ENCODE measurements at regions not wholly inside any gene's neighbourhood (a gene's known extent, or its start where the extent isn't known, plus 50 kb on each side); places are given as distances from the start of the nearest gene placed in this dataset.

DNA sequence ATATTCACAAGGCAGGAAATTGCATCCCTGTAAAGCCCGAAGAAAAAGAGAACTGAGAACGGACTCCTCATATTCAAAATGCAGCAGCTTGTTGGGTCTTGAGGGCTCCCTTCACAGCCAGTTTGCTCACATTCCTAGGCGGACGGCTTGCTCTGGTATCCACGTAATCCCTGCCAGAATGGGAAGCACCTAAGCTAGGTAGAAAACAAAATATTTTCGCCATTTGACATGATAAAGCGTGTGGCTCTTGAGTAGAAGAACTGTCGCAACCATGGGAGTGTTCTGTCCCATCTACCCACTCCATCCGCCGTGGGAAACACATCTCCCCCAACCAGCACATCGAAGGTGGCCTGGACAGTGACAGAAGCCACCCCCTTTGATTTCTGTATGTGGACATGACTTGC, 183.1 kb downstream of the GAS1 start:
- no peak overlapping the region for H3K4me3 ChIP-seq
- H3K9ac ChIP-seq (ENCODE audit: insufficient read depth in 1 of 2, low read depth in 2 of 2, low read length in 2 of 2) = no peak overlapping the region
- no TSS peak for BruUV-seq (replicated peaks)
- POLR2A ChIA-PET = no interaction called here
- H3K27me3 ChIP-seq (ENCODE audit: control insufficient read depth in 2 of 2, insufficient read depth in 2 of 2, low read length in 2 of 2) = peaks cover 0 to 8% of the 10 kb centered on the region in 2 experiments; a peak in 2 of 5 replicates
- in situ Hi-C loops (cut with MboI) (no loop called here), intact Hi-C loops (cut with micrococcal nuclease) (no loop called here)
- H3K79me2 ChIP-seq (ENCODE audit: control insufficient read depth, insufficient read depth, low read length) = no peaks in the 10 kb centered on the region
- no peak overlapping the region for H3K4me2 ChIP-seq (ENCODE audit: insufficient read depth, low read length)
- no peak for DNase-seq (ENCODE audit: extremely low read depth in 1 of 4, low spot score in 3 of 4)
- no peaks in the 10 kb centered on the region for H3K9me3 ChIP-seq (replicated peaks; ENCODE audit: control insufficient read depth, insufficient read depth, low read depth, low read length)
- H4K20me1 ChIP-seq (replicated peaks; ENCODE audit: control insufficient read depth, insufficient read depth, low read length) = no peaks in the 10 kb centered on the region
- ATAC-seq = no peak
- CTCF ChIA-PET (ENCODE audit: low intra/inter-chr PET ratio) = no interaction called here
- no peaks in the 10 kb centered on the region for H3K36me3 ChIP-seq (ENCODE audit: control insufficient read depth, insufficient read depth, low read length)
- FAIRE-seq = no peak
- H2AFZ ChIP-seq (ENCODE audit: low read depth, low read length) = no peak overlapping the region
- no peaks in the 10 kb centered on the region for H3K9me1 ChIP-seq (ENCODE audit: control insufficient read depth, insufficient read depth, low read length)
- WGBS (ENCODE audit: insufficient coverage, low coverage, missing lambda C conversion rate) = 0% methylated on average over 6 of the region's 11 CpGs
- no peaks in the 10 kb centered on the region for H3K4me1 ChIP-seq (replicated peaks in 1 of 2; ENCODE audit: control insufficient read depth in 2 of 2, insufficient read depth in 2 of 2, low read length in 2 of 2)
- H3K27ac ChIP-seq (ENCODE audit: extremely low read depth, low read depth, low read length) = no peak overlapping the region
- TF ChIP-seq NFIX (CRISPR knock-in tag; IDR thresholded peaks at IDR 0.05; ENCODE audit: low read depth) (no peak), NBN (IDR thresholded peaks at IDR 0.05; ENCODE audit: low read depth) (no peak), WHSC1 (IDR thresholded peaks at IDR 0.05; ENCODE audit: low read length) (no peak), NR4A1 (CRISPR knock-in tag; IDR thresholded peaks at IDR 0.05) (no peak), NR4A1 (tag; IDR thresholded peaks at IDR 0.05) (no peak), NCOR1 (IDR thresholded peaks at IDR 0.05) (no peak), EWSR1 (IDR thresholded peaks at IDR 0.05; ENCODE audit: borderline replicate concordance, low read depth, partially characterized antibody) (no peak), CBX1 (IDR thresholded peaks at IDR 0.05; ENCODE audit: low read depth) (no peak), ZNF253 (CRISPR knock-in tag; conservative IDR thresholded peaks at IDR 0.05) (no peak), DPF2 (IDR thresholded peaks at IDR 0.05) (no peak)
- TF ChIP-seq, protein P1, sequence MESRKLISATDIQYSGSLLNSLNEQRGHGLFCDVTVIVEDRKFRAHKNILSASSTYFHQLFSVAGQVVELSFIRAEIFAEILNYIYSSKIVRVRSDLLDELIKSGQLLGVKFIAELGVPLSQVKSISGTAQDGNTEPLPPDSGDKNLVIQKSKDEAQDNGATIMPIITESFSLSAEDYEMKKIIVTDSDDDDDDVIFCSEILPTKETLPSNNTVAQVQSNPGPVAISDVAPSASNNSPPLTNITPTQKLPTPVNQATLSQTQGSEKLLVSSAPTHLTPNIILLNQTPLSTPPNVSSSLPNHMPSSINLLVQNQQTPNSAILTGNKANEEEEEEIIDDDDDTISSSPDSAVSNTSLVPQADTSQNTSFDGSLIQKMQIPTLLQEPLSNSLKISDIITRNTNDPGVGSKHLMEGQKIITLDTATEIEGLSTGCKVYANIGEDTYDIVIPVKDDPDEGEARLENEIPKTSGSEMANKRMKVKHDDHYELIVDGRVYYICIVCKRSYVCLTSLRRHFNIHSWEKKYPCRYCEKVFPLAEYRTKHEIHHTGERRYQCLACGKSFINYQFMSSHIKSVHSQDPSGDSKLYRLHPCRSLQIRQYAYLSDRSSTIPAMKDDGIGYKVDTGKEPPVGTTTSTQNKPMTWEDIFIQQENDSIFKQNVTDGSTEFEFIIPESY (CRISPR knock-in tag; IDR thresholded peaks at IDR 0.05) = no peak
- TF ChIP-seq, protein P2, sequence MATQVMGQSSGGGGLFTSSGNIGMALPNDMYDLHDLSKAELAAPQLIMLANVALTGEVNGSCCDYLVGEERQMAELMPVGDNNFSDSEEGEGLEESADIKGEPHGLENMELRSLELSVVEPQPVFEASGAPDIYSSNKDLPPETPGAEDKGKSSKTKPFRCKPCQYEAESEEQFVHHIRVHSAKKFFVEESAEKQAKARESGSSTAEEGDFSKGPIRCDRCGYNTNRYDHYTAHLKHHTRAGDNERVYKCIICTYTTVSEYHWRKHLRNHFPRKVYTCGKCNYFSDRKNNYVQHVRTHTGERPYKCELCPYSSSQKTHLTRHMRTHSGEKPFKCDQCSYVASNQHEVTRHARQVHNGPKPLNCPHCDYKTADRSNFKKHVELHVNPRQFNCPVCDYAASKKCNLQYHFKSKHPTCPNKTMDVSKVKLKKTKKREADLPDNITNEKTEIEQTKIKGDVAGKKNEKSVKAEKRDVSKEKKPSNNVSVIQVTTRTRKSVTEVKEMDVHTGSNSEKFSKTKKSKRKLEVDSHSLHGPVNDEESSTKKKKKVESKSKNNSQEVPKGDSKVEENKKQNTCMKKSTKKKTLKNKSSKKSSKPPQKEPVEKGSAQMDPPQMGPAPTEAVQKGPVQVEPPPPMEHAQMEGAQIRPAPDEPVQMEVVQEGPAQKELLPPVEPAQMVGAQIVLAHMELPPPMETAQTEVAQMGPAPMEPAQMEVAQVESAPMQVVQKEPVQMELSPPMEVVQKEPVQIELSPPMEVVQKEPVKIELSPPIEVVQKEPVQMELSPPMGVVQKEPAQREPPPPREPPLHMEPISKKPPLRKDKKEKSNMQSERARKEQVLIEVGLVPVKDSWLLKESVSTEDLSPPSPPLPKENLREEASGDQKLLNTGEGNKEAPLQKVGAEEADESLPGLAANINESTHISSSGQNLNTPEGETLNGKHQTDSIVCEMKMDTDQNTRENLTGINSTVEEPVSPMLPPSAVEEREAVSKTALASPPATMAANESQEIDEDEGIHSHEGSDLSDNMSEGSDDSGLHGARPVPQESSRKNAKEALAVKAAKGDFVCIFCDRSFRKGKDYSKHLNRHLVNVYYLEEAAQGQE (IDR thresholded peaks at IDR 0.05; ENCODE audit: borderline replicate concordance) = no peak
- TF ChIP-seq, protein P2 (CRISPR knock-in tag; IDR thresholded peaks at IDR 0.05; ENCODE audit: low read depth) = no peak

Measured in K562 (cell line).